Transverse colon (tissue), 3 donors: ENCODE measurements at regions not wholly inside any gene's neighbourhood (a gene's known extent, or its start where the extent isn't known, plus 50 kb on each side); places are given as distances from the start of the nearest gene placed in this dataset.

Experiments
- EP300 ChIP-seq: sonication (generic); formaldehyde crosslinking; IDR thresholded peaks from one replicate; pipeline ENCODE4 v1.6.1; 2017; ENCODE audit warnings: antibody characterized with exemption, low read depth
- POLR2A ChIP-seq: fragments of 450-650 bp; IDR thresholded peaks from one replicate; pipeline ENCODE4 v1.6.1; 2016; ENCODE audit warnings: antibody characterized with exemption, mild to moderate bottlenecking, moderate library complexity
- TF ChIP-seq, protein P1 (sequence below), 5 experiments: fragments of 200-600 bp in 3 of 5; fragments of 450-650 bp in 2 of 5; sonication (generic) in 3 of 5; IDR thresholded peaks; 1 replicate in 2 of 5; 2 replicates in 3 of 5; pipeline ENCODE4 v1.5.1; 2016 to 2017; ENCODE audit warnings: antibody characterized with exemption in 5 of 5, inconsistent platforms in 3 of 5, mild to moderate bottlenecking in 2 of 5, moderate library complexity in 1 of 5

DNA sequence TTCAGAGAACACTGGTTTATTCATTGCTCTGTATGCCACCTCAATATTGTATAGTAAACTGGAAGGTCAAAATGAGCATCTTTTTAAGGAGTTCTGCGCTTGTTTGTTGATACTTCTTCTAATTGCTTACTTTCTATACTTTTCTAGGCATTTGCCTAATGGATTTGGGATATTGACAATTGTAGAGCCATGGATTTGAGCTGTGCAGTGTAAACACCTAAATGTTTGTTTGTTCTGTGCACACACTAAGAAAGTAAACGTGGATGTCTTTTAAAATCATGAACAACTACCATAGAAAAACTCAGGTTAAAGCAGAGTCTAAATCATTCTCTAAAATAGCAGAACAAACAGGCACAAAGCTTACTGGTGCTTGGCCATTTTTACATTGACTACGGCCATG, 436.6 kb upstream of the GBE1 start:
- TF ChIP-seq, protein P1, sequence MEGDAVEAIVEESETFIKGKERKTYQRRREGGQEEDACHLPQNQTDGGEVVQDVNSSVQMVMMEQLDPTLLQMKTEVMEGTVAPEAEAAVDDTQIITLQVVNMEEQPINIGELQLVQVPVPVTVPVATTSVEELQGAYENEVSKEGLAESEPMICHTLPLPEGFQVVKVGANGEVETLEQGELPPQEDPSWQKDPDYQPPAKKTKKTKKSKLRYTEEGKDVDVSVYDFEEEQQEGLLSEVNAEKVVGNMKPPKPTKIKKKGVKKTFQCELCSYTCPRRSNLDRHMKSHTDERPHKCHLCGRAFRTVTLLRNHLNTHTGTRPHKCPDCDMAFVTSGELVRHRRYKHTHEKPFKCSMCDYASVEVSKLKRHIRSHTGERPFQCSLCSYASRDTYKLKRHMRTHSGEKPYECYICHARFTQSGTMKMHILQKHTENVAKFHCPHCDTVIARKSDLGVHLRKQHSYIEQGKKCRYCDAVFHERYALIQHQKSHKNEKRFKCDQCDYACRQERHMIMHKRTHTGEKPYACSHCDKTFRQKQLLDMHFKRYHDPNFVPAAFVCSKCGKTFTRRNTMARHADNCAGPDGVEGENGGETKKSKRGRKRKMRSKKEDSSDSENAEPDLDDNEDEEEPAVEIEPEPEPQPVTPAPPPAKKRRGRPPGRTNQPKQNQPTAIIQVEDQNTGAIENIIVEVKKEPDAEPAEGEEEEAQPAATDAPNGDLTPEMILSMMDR (IDR thresholded peaks at IDR 0.05), result no peak
- TF ChIP-seq POLR2A (no peak), EP300 (no peak)
